RKO (cell line): ENCODE measurements at regions not wholly inside any gene's neighbourhood (a gene's known extent, or its start where the extent isn't known, plus 50 kb on each side); places are given as distances from the start of the nearest gene placed in this dataset.
"Not testable (repeated sequence)": the region's sequence is repeated elsewhere in the genome, so short reads cannot be mapped to it uniquely, and the experiment has no call there.

Source experiments
- DNase-seq: peaks from one replicate; pipeline ENCODE4 v3.0.0-alpha.2; 2016; ENCODE audit warnings: low spot score

GRCh38 chr20:53693262-53693871 is 99.7 kb upstream of the ZNF217 start:
- DNase-seq: no peak

GRCh38 chr20:53692465-53693067 is 98.9 kb upstream of the ZNF217 start:
- DNase-seq: no peak

- DNase-seq: no peak
Measured at GRCh38 chr20:53691811-53692192, 98.2 kb upstream of the ZNF217 start.

- DNase-seq: no peak
Measured at GRCh38 chr20:53691060-53691810, 97.6 kb upstream of the ZNF217 start.

- DNase-seq: no peak
Measured at GRCh38 chr20:53688085-53688484, 94.4 kb upstream of the ZNF217 start.

GRCh38 chr20:53685070-53685595 is 91.5 kb upstream of the ZNF217 start:
- no peak for DNase-seq

- no peak for DNase-seq
Measured at GRCh38 chr20:53683506-53683905, 89.9 kb upstream of the ZNF217 start.

GRCh38 chr20:53681352-53682212 is 87.9 kb upstream of the ZNF217 start:
- no peak for DNase-seq

GRCh38 chr20:53679597-53680309 is 86.1 kb upstream of the ZNF217 start:
- no peak for DNase-seq

- DNase-seq: no peak
Measured at GRCh38 chr20:53678990-53679596, 85.5 kb upstream of the ZNF217 start.

- DNase-seq: no peak
Measured at GRCh38 chr20:53678315-53678989, 84.8 kb upstream of the ZNF217 start.

- no peak for DNase-seq
Measured at GRCh38 chr20:53677447-53678314, 84.0 kb upstream of the ZNF217 start.

- no peak for DNase-seq
Measured at GRCh38 chr20:53676987-53677386, 83.3 kb upstream of the ZNF217 start.

GRCh38 chr20:53676519-53676822 is 82.8 kb upstream of the ZNF217 start:
- no peak for DNase-seq

GRCh38 chr20:53672484-53673129 is 79.0 kb upstream of the ZNF217 start:
- DNase-seq: no peak

GRCh38 chr20:53671370-53671769 is 77.7 kb upstream of the ZNF217 start:
- no peak for DNase-seq

- DNase-seq: not testable (repeated sequence)
Measured at GRCh38 chr20:53669517-53670313, 76.1 kb upstream of the ZNF217 start.

GRCh38 chr20:53668992-53669391 is 75.4 kb upstream of the ZNF217 start:
- DNase-seq: no peak
